ENCODE measurements at regions not wholly inside any gene's neighbourhood (a gene's known extent, or its start where the extent isn't known, plus 50 kb on each side); places are given as distances from the start of the nearest gene placed in this dataset.
"Not testable (repeated sequence)": the region's sequence is repeated elsewhere in the genome, so short reads cannot be mapped to it uniquely, and the experiment has no call there.

GRCh38 chr11:98495601-98496000, 525.1 kb upstream of the CNTN5 start:
- ChIA-PET POLR2A (ENCODE audit: low non-redundant PET) (no interaction called here), CTCF (no interaction called here)
- H3K27ac ChIP-seq, result no peak overlapping the region
- TF ChIP-seq, protein P1, sequence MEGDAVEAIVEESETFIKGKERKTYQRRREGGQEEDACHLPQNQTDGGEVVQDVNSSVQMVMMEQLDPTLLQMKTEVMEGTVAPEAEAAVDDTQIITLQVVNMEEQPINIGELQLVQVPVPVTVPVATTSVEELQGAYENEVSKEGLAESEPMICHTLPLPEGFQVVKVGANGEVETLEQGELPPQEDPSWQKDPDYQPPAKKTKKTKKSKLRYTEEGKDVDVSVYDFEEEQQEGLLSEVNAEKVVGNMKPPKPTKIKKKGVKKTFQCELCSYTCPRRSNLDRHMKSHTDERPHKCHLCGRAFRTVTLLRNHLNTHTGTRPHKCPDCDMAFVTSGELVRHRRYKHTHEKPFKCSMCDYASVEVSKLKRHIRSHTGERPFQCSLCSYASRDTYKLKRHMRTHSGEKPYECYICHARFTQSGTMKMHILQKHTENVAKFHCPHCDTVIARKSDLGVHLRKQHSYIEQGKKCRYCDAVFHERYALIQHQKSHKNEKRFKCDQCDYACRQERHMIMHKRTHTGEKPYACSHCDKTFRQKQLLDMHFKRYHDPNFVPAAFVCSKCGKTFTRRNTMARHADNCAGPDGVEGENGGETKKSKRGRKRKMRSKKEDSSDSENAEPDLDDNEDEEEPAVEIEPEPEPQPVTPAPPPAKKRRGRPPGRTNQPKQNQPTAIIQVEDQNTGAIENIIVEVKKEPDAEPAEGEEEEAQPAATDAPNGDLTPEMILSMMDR (conservative IDR thresholded peaks at IDR 0.05; ENCODE audit: low read depth), result no peak
- DNase-seq (ENCODE audit: low spot score), result no peak

GRCh38 chr11:98507208-98507607, 513.5 kb upstream of the CNTN5 start:
- no peak overlapping the region for H3K27ac ChIP-seq
- DNase-seq (ENCODE audit: low spot score), result no peak
- CTCF ChIA-PET, result no interaction called here
- POLR2A ChIA-PET (ENCODE audit: low non-redundant PET), result no interaction called here
- TF ChIP-seq, protein P1 (conservative IDR thresholded peaks at IDR 0.05; ENCODE audit: low read depth), result no peak

GRCh38 chr11:98512938-98513337, 507.8 kb upstream of the CNTN5 start:
- no peak for DNase-seq (ENCODE audit: low spot score)
- TF ChIP-seq, protein P1 (conservative IDR thresholded peaks at IDR 0.05; ENCODE audit: low read depth), result no peak
- H3K27ac ChIP-seq, result no peak overlapping the region
- POLR2A ChIA-PET (ENCODE audit: low non-redundant PET), result no interaction called here
- CTCF ChIA-PET, result no interaction called here

DNA sequence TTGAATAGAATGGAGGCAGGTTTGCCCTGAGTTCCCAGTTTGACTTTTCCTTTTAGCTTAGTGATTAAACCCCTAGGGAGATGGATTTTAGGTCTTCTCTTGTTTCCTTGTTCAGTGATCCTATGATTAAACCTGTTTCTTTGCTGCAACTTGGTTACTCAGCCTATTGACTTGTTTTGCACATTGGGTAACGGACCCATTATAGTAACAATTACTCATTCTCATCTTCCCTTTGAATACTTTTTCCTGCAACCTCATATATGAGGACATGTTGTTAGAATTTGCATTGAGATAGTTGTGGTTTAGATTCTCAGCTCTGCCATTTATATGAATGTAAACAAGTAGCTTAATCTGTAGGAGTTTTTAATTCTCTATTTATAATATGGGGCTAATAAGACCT, 489.2 kb upstream of the CNTN5 start:
- TF ChIP-seq, protein P1 (conservative IDR thresholded peaks at IDR 0.05; ENCODE audit: low read depth), result no peak
- DNase-seq (ENCODE audit: low spot score), result no peak
- H3K27ac ChIP-seq, result no peak overlapping the region
- ChIA-PET POLR2A (ENCODE audit: low non-redundant PET) (no interaction called here), CTCF (no interaction called here)

DNA sequence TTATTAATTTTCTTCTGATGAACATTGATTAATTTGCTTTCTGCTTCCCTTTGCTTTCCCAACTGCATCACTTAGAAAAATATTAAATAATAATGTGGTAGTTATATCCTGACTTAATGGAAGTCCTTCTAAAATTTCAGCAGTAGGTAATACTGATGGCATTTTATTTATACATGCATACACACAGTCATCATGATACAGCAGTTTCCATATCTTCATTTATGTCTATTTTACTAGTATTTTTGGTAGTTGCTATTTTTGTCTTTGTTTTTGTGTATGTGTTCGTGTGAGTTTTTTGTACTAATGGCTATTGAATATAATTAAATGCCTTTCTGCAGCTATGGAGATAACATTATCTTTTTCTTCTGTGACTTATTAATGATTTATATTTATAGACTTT, 484.7 kb upstream of the CNTN5 start:
- ChIA-PET CTCF (no interaction called here), POLR2A (ENCODE audit: low non-redundant PET) (interaction anchor here (0.5 kb wide), 1 partner anchor 417 kb away, joined by 5 read pairs; no protein-coding TSS in a partner anchor)
- TF ChIP-seq, protein P1 (conservative IDR thresholded peaks at IDR 0.05; ENCODE audit: low read depth), result no peak
- DNase-seq (ENCODE audit: low spot score), result no peak
- H3K27ac ChIP-seq, result no peak overlapping the region

DNA sequence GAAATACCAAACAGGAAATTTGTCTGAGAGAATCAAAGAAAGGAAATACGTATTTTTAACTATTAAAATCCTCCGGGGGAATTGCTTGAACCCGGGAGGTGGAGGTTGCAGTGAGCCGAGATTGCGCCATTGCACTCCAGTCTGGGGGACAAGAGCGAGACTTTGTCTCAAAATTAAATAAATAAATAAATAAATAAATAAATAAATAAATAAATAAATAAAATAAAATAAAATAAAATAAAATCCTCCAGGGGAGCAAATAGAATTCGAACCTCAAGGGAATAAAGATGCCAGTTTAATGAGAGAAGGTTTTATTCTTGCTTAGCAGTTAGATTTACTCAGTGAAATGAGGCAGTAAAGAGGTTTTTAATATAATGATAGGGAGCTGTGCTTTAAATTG, 482.4 kb upstream of the CNTN5 start:
- DNase-seq (ENCODE audit: low spot score); H3K27ac ChIP-seq; POLR2A ChIA-PET (ENCODE audit: low non-redundant PET): not testable (repeated sequence)
- CTCF ChIA-PET, result interaction anchor here (0.6 kb wide), 1 partner anchor 1269 kb away, joined by 3 read pairs; no protein-coding TSS in a partner anchor

DNA sequence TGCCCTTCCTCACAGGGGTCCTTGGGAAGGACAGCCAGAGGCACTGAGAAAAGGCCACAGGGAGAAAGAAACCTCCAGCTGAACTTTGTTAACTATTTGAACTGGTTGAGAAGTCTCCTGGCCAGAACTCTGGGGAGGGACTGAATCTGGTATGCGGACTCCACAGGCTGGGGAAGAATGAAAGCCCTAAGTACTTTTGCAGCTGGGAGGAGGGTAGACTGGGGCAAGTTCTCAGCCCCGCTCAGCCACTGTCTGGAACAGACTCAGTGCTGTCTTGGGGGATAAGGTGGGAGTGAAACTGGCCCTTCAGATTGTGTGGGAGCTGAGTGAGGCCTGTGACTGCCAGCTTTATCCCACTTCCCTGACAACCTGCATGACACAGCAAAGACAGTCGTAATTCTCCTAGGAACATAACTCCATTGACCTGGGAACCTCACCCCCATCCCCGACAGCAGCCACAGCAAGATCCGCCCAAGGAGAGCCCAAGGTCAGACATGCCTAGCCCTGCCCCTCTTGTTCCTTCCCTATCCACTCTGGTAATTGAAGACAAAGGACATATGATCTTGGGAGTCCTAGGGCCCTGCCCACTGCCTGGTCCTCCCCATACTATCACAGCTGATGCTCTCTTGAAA, 475.1 kb upstream of the CNTN5 start:
- ChIA-PET POLR2A (ENCODE audit: low non-redundant PET) (no interaction called here), CTCF (no interaction called here)
- TF ChIP-seq, protein P1 (conservative IDR thresholded peaks at IDR 0.05; ENCODE audit: low read depth), result no peak
- H3K27ac ChIP-seq, result no peak overlapping the region
- no peak for DNase-seq (ENCODE audit: low spot score)

Data from RWPE1 (cell line).